EH (cell line): ENCODE measurements at regions not wholly inside any gene's neighbourhood (a gene's known extent, or its start where the extent isn't known, plus 50 kb on each side); places are given as distances from the start of the nearest gene placed in this dataset.
A peak's percentile ranks its signal among the peaks of the same experiment; 100 is the strongest.

Source experiments
- DNase-seq: peaks from one replicate; pipeline ENCODE4 v3.0.0-alpha.2; 2015; ENCODE audit warnings: low read depth

DNA sequence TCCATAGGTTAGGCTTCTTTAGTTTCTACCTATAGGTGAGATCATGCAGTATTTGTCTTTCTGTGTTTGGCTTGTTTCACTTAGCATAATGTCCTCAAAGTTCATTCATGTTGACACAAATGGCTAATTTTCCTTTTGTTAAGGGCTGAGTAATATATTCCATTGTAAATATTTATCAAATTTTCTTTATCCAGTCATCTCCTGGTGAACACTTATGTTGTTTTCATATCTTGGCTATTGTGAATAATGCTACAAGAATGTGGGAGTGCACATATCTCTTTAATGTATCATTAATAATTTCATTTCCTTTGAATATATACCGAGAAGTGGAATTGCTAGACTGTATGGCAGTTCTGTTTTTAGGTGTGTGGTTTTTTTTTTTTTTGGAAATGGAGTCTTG, 250.9 kb upstream of the SEMA6D start:
- DNase-seq, result peak; percentile 63

GRCh38 chr15:47470983-47471382, 246.3 kb upstream of the SEMA6D start:
- DNase-seq, result no peak

- no peak for DNase-seq
Measured at GRCh38 chr15:47473106-47473725, 244.1 kb upstream of the SEMA6D start.

DNA sequence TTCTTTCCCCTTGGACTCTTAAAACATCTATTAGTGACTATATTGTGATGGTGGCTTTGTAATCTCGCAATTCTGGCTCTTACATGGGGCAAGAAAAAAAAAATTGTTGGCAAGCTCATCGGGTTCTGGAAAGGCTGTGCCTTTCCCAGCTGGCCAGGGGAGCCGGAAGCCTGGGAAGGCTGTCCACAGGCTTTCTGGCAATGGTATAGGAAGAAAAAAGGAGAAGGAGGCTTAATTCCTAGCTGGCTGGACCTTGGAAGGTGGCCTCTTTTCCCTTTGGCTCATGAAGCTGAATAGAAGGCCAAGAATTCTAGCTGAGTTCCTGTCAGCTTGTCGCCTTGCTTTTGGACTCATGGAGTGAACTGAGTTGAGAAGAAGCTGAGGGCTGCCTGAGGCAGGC, 243.5 kb upstream of the SEMA6D start:
- DNase-seq, result no peak

DNA sequence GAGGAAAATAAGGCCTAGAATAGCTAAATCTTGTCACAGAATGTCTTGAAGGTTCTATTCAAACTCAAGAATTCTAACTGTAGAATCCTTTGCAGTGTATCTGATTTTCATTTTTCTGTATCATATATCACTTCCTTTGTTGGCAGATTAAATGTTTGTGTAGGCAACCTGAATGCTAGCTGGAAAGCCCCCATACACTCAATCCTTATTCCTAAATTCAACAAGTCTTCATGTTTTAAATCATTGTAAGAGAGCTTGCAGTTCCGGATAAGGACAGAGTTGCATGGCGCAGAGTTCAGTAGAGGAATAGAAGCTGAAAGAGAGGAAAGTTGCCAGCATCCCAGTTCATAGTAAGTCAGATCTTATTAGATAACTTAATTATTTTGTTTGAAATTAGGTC, 242.0 kb upstream of the SEMA6D start:
- DNase-seq, result no peak

GRCh38 chr15:47477341-47477740, 240.0 kb upstream of the SEMA6D start:
- DNase-seq, result peak; percentile 28

- peak; percentile 18 for DNase-seq
Measured at GRCh38 chr15:47484059-47484458, 233.2 kb upstream of the SEMA6D start.

GRCh38 chr15:47484997-47485396, 232.3 kb upstream of the SEMA6D start:
- no peak for DNase-seq

GRCh38 chr15:47485419-47485818, 231.9 kb upstream of the SEMA6D start:
- DNase-seq, result no peak

DNA sequence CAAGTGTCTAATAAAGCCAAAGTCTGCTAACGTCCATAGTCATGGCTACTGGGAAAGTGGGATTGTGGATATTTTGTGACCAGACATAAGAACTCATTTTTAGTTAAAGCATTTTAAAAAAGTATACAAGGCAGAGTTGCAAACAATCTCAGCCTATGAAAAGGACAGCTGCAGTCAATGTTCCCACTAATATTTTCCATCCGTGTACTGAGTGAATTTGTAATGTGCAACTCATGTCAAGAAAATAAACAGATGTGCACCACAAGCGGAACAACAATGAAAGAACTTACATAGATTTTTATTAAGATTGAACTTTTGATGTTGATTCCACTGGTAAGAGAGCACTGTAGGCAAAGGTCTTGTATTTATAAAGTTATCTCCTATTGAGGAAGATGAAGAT, 231.3 kb upstream of the SEMA6D start:
- DNase-seq, result no peak

- no peak for DNase-seq
Measured at GRCh38 chr15:47492195-47492594, 225.1 kb upstream of the SEMA6D start.

GRCh38 chr15:47493357-47494247, 223.7 kb upstream of the SEMA6D start:
- no peak for DNase-seq

DNA sequence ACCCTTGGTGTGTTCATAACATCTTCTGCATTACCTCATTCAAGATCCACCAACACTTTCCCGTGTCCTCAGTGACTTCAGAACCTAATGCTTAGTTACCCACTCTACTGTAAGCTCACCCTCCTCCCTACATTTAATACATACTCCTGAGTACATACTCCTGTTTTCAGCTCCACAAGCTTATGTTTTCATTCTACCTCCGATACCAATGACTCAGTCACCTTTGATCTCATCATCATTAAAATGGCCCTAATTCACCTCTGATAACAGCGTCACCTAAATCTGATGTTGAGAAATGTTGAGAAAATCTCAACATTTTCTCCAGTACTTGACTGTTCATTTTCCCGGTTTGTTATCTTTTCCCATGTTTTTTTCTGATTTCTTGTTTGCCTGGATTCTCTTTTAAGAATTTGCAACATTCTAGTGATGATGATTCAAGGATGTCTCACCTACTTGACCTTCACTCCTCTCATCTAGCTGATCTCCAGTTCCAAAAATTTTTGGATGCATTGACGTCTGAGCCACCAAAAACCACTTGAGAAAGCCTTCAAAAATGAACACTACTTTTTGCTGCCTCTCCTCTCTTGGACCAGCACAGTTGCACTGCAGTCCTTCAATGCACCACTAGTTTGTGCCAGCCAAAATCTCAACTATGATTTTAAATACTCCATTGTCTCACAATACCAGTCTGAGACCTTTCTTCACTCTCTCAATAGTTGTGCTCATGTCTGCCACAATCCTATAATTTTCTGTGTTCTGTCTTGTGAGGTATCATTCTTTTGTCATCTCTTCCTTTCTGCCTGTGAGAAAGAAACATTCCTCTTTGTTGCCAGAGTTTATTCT, 220.7 kb upstream of the SEMA6D start:
- no peak for DNase-seq

DNA sequence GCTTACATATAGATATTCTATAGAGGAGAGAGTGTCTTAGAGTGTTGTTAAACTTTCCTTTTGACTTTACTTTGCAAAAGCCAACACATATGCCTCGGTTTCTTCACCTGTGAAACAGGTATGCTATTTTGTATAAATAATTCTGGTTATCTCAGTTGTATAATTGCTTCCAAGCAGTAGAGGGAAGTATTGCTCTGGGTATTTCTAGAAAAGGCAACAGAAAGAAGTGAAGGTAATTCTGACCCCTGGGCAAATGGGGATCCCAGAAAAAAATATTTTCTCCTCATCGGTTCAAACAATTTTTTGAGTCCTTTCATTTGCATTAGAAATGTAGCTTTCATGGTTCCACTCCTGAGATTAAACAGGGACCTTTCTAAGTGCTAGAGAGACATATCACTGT, 216.5 kb upstream of the SEMA6D start:
- no peak for DNase-seq

DNA sequence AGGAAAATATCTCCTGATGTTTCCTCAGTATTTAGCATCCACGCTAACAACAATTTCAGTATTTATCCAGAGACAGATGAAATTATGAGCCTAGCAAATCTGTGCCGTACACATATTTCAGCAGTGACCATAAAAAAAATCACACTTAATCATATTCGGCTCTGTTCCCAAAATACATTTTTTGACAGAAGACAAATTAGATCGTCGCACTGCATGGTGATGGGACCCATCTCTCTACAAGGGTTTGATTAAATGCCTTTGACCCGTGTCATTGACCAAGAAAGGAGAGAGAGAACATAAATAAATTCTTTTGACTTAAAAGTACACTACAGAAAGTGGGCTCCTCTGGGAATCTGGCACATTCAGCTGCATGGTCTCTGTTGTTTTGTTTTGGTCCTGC, 215.3 kb upstream of the SEMA6D start:
- DNase-seq, result no peak

DNA sequence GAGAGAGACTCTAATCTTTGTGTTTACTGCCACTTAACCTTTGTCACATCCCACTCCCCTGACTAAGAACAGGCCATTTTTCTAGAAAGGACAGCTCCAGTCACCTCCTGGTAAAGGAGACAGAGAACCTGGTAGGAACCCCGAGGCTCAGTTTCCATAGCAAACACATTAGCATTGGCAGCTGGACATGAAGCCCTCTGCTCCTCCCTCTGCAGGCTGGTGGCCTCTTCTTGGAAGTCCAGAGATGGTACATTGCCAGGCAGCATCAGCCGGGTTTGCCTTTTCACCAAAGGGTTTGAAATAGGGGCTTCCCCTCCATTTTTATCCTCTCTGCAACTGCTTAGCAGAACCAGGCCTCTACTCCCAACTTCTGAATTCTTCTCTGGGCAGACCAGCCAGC, 213.4 kb upstream of the SEMA6D start:
- DNase-seq, result no peak

GRCh38 chr15:47504624-47505256, 212.6 kb upstream of the SEMA6D start:
- no peak for DNase-seq

GRCh38 chr15:47505712-47506328, 211.5 kb upstream of the SEMA6D start:
- no peak for DNase-seq

DNA sequence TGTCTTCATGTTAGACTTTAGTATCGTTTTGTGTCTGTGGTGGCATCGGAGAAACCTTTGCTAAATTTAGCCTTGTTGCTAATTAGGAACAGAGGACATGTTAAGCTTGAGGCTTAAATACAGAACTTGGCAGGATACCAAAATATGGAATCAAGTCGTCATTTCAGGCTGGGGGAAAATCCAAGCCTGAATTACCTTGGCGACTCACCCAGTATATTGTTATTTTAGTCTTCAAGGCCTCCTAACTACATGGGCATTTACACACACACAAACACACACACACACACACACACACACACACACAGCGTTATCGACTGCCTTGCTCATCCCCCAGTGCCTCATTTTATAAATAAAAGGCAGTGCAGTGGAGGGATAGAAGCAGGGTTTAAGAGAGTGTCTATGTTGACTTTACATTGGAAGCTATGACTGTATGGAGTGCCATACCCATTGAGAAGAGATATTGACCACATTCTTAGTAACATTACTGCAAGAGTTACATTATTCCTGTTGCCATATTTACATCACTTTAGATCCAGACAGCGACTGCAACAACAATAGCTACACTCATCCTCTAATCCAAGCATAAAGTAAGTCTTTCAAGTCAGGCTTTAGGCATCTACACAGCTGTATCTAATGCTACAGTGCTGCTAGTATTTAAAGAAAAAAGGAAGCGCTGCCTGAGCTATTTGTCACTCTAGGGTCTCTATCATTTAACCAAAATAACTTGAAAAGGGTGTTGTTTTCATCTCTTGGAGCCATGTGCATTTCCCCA, 210.8 kb upstream of the SEMA6D start:
- peak; percentile 62 for DNase-seq

- DNase-seq, result no peak
Measured at GRCh38 chr15:47507221-47507985, 209.9 kb upstream of the SEMA6D start.
